Heart left ventricle (tissue), 13 donors: ENCODE measurements at regions not wholly inside any gene's neighbourhood (a gene's known extent, or its start where the extent isn't known, plus 50 kb on each side); places are given as distances from the start of the nearest gene placed in this dataset.

ENCODE experiments used
- CTCF ChIP-seq, 12 donors: fragments of 200-600 bp; sonication (generic) in 4 of 12; IDR thresholded peaks; one replicate each; pipeline versions ENCODE4 v1.5.0 to v1.8.0; 2018 to 2022; ENCODE audit warnings: antibody characterized with exemption in 12 of 12, mild to moderate bottlenecking in 5 of 12
- POLR2A ChIP-seq, 2 donors: fragments of 450-650 bp; IDR thresholded peaks; one replicate each; pipeline ENCODE4 v1.6.1; 2017; ENCODE audit warnings: antibody characterized with exemption in 2 of 2, mild to moderate bottlenecking in 2 of 2, moderate library complexity in 2 of 2
- donor health status: ischemic (EF 13 %, LVEDD 7.1; RV severe dilation, severe dysfunction).
- donor health status: DM: no; HTN: yes; CAD: no.
- donor health status: DM: no; HTN: no; CAD: no.
- donor health status: ischemic (EF 25% LVEDD 6.9; RV normal size, moderate dysfunction).
- donor health status: ischemic (EF 25% LVEDD 5.7; RV mildly dilated, moderate dysfunction).
- donor health status: ischemic (EF 35%, LVEDD 5.7; RV mildly dilated, moderate dysfunction).
- donor health status: nonischemic (EF 11% LVEDD 7.7; RV severe dilation, severe dysfunction).
- donor health status: DM: yes; HTN: yes; CAD: no.
- donor health status: PGD.
- donor health status: ischemic (EF 29% LVEDD 5.4; RV normal size, mild dysfunction).
- donor health status: nonischemic (EF 23%, LVEDD 6.1; RV moderate dilation, normal function).

DNA sequence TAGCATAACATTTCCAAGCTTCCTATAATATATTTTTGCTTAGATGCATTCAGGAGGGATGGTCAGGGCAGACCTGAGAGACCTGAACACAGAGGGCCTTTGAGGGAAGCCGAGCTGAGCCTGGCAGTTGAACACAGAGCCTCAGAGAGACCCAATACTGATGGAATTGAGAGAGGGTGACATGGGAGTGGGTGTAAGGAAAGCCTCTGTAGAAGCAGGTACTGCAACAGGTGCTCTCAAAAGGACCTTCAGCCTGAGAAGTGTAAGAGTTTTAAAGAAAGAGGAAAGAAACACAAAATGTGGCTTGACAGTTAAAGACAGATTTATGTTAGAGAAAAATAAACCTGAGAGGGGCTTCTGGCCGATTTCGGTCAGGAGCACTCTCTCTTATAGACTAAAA lies 73.9 kb upstream of the PGBD5 start:
- TF ChIP-seq CTCF (IDR thresholded peaks at IDR 0.05) (no peak), POLR2A (IDR thresholded peaks at IDR 0.05) (no peak)
